ENCODE measurements at regions not wholly inside any gene's neighbourhood (a gene's known extent, or its start where the extent isn't known, plus 50 kb on each side); places are given as distances from the start of the nearest gene placed in this dataset.
"Not testable (repeated sequence)": the region's sequence is repeated elsewhere in the genome, so short reads cannot be mapped to it uniquely, and the experiment has no call there.

DNA sequence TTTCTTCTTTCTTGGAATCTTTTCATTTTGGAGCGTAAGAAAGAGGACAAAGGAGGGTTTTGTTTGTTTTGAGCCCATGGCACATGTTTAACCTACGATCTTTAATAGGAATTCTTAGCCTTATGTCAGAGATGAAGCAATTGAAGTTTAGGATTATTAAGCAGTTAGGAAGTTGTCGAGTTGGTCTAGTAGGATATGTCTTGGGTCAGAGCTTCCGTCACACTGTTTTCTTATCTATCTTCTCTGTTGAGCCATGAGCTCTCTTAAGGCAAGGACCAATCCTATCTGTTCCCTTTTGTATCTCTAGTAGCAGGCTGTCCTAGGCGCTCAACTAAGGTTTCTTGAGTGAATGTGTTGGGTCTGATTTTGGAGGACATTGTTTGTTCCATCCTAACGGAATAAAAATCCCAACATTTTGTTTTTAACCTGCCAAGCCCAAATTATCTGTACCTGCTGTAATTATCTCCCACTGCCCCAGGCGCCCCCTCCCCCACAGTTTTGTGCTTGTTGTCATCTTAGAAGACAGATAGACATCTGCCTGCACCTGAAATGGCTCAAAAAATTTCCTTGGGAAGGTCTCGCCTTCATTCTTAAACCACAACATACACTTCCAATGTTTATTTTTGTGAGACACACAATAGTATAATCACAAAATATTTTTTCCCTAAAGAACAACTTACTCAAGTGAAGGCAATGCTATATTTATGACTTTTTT is 95.3 kb upstream of the GADD45A start:
- DNase-seq = no peak

DNA sequence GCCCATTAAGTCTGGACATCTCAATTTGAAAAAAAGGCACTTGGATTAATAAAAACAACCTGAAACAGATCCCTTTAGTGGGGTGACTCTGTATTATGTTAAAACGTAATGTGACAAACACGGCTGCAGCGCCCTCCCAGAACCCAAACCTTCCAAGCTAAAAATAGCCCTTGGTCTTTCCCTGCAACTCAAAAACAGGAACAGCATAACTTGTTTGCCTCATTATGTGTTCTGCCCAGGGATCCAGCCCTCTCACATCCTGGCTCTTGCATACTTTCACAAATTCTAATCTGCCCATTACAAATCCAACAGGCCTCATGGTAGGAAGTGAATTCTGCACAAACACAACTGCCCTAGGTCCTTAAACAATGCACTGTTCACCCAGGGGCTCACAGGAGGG is 94.7 kb upstream of the GADD45A start:
- DNase-seq = no peak

DNA sequence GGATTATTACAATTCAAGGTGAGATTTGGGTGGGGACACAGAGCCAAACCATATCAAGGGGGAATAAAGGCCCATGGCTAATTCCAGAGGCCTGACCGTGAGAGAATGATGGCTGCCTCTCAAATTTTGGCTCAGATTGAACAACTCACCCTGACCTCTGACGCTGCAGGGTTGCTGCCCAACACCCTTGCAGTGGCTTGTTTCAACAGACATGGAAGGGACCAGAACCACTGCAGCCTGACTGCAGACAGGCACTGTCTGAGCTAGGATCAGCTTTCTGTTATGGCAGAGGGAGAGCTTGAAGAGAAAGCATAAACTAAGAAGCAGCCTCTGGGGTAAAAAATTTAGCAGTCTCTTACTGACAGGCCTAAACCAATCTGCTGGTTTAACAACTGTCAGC is 90.2 kb upstream of the GADD45A start:
- DNase-seq = no peak

DNA sequence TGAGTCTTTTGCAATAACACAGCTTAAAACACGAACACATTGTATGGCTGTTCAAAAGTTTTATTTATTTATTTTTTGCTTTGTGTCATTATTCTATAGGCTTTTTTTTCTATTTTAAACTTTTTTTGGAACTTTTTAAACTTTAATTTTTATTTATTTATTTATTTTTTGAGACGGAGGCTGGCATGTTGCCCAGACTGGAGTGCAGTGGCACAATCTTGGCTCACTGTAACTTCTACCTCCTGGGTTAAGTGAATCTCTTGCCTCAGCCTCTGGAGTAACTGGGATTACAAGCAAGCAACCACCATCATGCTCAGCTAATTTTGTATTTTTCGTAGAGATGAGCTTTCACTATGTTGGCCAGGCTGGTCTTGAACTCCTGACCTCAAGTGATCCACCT is 88.3 kb upstream of the GADD45A start:
- DNase-seq = no peak

DNA sequence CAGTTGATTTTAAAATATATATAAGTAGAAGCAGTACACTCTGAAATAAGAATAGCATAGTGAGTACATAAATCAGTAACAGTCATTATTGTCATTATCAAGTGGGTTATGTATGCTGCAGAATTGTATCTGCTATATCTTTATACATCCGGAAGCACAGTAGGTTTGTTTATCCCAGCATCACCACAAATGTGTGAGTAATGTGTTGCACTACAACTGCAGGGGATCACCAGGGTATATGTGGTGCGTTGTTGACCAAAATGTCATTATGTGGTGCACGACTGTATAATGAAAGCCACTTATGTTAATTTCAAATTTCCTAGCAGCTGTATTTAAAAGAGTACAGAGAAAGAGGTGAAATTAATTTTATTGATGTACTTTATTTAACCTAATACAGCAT is 87.7 kb upstream of the GADD45A start:
- no peak for DNase-seq

DNA sequence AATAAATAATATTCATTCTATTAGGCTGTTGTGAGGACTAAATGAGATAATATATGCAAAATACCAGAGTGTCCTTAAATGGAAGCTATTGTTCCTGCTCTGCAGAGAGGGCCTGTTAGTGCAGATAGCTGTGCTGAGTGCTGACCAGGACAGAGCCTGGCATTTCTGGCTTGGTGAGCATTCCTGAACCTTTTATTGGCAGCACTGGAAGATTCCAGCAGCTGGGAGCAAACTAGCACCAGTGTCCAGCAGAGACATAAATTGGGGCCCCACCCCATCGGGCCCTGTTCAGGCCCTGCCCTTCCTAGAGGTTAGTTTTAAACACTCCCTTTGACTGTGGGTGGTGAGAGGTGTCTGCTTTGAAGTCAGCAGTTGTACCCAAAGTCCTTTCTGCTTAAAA is 85.9 kb upstream of the GADD45A start:
- DNase-seq = no peak

DNA sequence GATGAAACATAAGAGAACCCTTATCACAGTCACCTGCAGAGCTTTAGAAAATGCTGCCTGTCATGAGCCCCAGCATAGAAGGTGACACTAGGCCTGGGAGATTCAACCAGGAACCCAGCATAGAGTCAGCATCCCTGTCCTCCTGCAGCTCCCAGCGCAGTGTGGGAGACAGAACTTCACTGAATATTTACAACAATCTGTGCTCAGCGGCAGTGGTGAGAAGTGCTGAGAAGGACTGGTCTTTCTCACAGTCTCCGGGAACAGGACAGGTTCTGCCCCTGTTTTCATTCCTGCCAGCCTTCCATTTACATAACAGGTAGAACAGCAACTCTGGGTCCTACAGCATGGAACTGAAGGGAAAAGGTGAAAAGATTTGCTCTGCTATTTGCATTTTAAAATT is 83.5 kb upstream of the GADD45A start:
- DNase-seq = no peak

DNA sequence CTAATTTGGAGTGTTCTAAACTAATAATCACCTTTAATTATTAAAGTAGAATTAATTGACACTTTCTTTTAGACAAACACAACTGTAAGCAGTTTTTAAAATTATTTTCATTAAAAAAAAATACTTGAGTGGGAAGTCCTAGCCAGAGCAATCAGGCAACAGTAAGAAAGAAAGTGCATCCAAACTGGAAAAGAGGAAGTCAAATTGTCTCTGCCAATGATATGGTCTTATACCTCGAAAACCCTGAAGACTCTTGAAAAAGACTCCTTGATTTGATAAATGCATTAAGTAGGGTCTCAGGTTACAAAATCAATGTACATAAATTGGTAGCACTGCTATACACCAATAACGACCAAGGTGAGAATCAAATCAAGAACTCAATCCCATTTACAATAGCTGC is 83.0 kb upstream of the GADD45A start:
- DNase-seq = no peak

DNA sequence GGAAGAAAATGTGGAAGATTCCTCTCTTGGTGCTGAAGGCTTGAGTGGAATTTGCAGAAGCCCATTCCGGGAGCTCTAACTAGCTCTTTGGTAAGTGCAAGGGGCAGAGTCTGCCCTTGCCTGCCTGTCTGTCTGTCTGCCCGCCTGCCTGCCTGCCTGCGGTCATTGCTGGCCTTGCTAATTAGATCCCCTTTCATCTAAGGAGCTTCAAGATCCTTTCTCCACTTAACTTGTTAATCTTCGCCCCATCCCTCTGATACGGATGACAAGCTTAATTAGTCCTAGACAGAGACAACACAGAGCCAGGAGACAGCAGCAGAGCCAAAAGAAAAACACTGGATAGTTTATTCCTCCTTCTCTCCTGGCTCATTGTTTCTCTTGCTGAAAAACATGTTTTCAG is 80.2 kb upstream of the GADD45A start:
- DNase-seq = peak; percentile 8 to 34

DNA sequence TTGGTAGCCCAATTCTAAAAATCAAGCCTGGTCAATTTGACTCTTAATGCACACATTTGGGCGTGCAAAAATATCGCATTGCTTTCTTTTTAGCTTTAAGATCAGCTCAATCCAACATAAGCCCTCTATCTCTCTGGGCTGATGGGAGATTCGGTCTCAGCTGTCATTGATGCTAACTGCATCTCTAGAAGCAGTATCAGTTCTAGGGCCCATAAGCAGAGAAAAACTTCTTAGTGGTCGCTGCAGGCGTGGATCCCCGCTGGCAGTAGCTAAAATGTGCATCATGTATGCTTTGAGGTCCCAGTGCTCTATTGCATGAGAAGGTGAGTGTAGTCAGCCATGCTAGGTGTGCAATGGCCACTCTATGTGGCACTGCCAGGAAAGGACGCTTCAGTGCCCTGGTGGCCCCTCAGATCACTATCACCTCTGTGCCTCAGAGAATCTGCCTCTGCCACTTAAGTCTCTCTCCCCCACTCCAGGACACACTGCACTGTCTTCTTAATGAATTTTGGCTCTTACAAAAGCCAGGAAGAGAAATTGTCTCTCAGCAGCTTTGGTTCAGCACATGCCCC is 79.7 kb upstream of the GADD45A start:
- DNase-seq = no peak

DNA sequence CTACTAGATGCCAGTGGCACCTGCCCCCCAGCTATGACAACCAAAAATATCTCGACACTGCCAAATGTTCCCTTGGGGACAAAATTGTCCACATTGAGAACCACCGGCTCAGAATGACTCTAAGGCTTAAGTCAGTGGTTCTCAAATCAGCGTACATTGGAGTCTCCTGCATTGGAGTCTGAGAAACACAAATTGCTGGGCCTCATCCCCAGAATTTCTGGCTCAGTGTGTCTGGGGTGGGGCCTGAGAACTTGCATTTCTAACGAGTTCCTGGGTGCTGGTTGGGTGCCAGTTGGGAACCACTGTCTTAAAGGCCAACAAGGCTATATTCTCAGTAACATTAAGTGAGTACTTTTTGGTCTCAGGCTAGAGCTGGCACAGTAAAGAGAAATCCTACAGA is 77.7 kb upstream of the GADD45A start:
- no peak for DNase-seq

DNA sequence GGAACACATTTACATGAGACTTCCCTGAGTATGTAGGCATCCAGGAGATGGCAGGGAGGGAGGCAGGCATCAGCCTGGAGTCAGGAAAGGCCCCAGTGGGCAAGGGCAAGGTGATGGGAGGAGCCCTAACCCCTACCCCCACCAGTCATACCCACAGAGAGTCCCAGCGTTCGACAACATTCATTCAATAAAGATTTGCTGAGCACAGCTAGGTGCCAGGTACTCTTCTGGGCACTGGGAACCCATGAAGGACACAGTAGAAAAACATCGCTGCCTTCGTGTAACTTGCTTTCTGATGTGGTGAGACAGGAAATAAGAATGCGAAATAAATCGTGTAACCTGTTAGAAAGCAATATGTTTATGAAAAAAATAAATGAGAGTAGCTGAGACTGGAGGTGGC is 77.3 kb upstream of the GADD45A start:
- no peak for DNase-seq

DNA sequence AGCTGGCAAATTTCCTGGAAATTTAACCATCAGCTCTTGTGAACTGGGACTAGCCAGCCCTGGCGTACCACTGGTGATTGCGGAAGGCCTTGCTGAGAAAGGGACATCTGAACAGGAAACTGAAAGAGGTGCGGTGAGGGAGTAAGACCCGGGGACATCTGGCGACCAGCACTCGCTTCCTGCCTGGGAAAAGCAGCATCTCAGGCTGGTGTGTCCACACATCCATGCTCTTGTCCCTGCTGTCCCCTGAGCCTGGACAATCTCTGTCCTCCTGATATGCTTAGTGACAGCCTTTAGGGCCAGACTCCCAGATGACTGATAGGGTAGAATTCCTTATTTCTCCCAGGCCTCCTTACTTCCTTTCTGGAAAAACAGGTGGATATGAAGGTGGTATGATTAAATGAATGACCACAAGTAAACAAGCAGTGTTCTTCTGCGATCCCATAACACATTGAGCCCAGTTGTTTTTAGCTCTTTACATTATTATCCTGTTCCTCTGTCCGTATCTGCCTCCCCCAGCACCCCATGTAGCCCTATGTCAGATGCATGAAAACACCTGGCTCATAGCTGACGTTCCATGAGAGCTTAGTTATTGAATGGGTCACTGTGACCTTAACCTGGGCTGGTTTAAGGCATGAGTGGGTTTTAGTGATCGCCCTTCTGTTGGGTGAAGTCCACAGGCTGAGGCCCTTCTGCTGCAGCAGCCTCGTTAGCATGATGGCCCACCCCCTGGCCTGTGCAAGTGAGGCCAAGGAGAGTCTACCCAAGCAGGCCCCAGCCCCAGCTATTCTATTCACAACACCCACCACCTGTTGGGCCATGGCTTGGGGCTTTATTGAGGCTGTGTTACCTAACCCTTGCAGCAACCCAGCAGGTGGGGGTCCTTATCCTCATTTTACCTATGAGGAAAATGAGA is 76.1 kb upstream of the GADD45A start:
- no peak for DNase-seq

DNA sequence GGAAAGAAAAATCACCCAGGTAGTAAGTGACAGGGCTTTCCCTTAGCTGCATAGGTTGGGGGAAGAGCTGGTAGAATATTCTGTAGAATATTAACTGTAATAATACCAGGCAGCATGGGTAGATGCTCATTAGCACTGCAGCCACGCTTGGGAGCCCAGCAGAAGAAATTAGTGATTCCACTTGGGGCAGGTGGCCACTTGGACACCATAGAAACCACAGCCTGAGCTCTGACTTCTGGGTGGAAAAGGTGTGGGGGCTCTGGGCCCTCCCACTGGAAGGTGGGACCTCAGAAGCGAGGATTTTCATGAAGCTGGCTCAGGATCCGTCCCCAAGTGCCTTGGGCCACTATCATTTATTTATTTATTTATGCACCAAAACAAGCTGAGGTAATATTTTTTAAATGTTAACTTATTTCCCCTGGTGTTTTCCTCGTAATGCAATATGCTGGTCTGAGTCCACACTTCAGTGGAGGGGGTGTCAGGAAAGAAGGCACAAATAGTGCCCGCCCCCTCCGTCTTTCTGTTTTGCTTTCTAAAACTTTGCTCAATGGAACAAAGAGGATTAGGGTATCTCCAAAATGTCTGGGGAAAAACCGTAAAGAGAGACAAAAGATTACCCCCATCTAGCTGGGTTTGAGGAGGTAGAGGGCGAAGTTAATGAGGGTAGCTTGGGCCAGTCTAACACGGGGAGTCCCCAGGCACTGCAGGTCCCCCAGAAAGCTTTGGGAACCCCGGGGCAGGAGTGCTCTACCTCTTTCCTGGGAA is 75.2 kb upstream of the GADD45A start:
- DNase-seq = no peak

DNA sequence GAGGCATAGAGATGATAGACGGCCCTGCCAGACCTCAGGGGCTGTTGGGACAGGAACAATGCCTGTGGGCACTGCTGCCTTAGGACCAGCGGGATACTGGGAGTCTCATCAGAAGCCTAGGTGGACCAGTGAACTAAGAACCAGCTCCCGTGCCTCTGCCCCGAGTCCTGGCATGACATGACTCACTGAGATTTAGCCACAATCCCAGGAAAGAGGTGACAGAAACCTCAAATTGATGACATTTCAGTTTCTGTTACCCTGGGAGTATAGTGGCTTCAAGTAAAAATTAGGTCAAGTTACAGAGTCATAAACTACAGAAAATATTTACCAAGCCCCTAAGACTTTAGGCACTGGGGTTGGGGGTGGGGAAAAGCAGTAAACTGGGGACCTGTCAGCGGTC is 74.6 kb upstream of the GADD45A start:
- no peak for DNase-seq

DNA sequence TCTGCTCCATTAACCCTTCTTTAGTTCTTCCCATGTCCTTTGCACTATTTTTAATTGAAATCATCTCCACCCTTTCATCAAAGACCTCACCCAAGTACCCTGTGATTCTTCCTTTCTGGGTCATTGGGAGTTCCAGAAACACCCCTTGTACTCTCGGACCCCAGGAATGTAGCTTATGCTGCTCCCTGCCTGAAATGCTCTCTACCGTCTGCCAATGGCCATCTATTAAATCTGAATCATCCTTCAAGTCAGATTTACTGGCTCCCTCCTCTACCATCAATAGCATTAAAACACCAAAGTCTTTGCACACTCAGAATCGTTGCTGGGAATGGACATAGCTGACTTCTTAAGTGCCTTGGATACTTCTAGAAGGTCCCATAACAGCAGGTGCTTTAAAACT is 73.2 kb upstream of the GADD45A start:
- no peak for DNase-seq

DNA sequence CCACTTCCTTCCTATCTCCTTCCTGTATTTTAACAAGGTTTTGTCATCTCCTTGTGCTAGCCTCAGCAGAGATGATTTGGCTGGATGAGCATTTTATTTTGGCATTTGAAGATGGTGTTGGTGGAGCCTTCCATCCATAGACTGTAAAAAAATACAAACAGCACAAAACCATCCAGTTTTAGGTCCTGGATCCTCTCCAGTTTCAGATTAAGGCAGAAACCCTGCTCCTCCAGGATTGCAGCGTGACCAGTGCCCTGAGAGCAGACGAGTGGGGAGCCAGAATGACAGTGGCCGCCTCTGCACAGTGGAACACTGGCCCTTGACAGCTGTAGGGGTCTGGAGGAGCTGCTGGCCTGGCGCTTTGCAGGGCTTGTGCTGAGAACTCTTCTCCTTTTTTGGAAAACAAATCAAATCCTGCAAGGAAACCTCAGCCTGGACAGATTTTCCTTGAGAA is 72.2 kb upstream of the GADD45A start:
- DNase-seq = no peak

DNA sequence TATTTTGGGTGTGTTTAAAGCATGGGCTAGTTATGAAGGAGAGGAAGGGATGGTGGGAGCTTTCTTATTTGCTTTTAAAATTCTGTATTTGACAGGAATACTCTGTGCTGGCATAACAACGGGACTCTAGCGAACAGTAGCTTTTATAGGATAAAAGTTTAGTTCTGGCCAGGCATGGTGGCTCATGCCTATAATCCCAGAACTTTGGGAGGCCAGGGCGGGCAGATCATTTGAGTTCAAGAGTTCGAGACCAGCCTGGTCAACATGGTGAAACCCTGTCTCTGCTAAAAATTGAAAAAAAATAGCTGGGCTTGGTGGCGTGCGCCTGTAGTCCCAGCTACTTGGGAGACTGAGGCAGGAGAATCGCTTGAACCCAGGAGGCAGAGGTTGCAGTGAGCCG is 71.5 kb upstream of the GADD45A start:
- not testable (repeated sequence) for DNase-seq

DNA sequence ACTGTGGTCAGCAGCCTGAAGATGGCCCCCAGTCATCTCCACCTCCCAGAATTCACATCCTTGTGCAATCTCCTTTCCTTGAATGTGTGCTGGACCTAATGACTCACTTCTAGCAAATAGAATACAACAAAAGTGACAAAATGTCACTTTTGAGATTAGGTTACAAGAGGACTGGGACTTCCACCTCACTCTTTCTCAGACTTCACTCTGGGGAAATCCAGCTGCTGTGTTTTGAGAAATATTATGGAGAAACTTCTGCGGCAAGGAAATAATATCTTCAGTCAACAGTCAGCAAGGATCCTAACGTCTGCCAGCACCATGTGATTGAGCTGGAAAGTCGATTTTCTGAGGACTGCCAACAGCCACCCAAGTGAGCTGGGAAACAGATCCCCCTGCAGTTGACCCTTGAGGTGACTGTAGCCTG is 70.5 kb upstream of the GADD45A start:
- no peak for DNase-seq

DNA sequence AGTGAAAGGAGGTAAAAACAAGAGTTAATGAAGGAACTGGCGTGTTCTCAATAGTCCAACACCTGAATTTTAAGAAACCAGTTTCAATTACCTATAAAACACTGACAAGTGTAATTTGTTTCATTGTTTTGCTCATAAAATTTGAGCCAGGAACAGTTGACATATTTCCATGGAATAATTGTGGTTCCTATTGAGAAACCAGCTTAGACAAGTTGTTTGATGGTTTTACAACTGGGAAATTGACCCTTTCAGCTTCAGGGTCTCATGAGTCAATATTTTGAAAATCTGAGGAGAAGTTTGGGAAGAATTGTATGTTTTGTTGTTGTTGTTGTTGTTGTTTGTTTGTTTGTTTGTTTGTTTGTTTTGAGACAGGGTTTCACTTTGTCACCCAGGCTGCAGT is 69.1 kb upstream of the GADD45A start:
- DNase-seq = no peak

DNA sequence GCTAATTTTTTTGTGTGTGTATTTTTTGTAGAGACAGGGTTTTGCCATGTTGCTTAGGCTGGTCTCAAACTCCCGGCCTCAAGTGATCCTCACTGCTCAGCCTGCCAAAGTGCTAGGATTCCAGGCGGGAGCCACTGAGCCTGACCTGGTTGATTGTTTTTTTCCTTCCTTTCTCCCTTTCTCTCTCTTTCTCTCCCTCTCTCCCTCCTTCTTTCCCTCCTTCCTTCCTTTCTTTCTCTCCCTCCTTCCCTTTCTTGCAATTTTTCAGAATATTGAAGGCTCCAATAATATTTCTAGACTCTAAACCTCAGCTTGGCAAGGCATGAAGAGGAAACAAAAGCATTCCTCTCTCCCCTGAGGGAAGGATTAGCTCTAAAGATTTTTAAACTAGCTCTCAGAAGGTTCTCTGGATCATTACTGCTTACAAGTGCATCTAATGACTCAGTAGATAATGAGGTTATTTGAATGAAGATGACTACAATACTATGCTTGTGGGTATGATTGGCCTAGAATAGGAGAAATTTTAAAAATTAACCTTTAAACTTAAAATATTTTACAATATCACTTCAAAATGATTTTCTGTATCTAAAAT is 68.5 kb upstream of the GADD45A start:
- no peak for DNase-seq

DNA sequence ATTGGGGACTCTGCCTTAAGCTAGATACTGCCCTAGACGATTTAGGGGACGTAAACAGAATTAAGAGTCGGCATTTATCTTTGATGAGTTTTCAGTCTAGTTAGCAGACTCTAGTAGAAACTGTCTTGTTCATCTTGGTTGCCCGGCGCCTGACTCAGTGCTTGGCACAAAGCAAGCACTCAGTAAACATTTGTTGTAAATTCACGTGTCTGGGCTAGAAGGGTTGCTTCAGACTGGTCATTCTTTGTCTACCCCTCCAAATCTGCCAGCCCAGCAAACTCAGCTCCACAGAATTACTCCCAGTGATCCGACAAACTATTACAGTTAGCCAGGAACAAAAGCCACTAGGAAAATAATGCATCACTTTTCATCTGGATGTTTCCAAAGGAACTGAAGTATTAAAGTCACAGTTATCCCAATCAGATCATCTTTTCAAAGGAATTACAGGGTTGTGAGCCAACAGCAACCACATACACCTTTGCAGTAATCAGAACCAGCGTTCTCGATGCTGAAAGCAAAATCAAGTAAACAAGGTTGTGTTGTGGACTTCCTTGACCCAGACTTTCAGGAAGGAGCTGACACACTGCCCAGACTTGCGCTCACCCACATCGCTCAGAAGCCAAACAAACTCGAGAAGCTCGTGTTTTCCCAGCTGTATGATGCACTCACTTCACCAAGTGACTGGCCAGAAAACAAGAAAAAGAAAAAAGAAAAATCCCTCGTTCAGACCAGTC is 66.5 kb upstream of the GADD45A start:
- no peak for DNase-seq

Measured in NCI-H524 (cell line).